ENCODE measurements at regions not wholly inside any gene's neighbourhood (a gene's known extent, or its start where the extent isn't known, plus 50 kb on each side); places are given as distances from the start of the nearest gene placed in this dataset.

GRCh38 chr15:59862191-59863155 is 141.6 kb upstream of the FOXB1 start:
- Histone ChIP-seq H2AFZ (ENCODE audit: low read depth, low read length) (no peak overlapping the region), H4K20me1 (ENCODE audit: insufficient read depth, low read length) (no peaks in the 10 kb centered on the region), H3K4me3 (ENCODE audit: insufficient read depth, low read depth, low read length) (no peak overlapping the region), H3K4me1 (ENCODE audit: insufficient read depth, low read length) (no peaks in the 10 kb centered on the region), H3K9me3 (ENCODE audit: insufficient read depth, low read depth, low read length) (no peaks in the 10 kb centered on the region), H3K79me2 (ENCODE audit: insufficient read depth, low read length) (no peaks in the 10 kb centered on the region), H3K4me2 (ENCODE audit: low read length) (no peak overlapping the region), H3K27me3 (ENCODE audit: insufficient read depth, low read length) (peaks cover 2% of the 10 kb centered on the region), H3K36me3 (ENCODE audit: insufficient read depth, low read length) (no peaks in the 10 kb centered on the region), H3K27ac (ENCODE audit: low read depth, low read length) (no peak overlapping the region), H3K9ac (ENCODE audit: low read length) (no peak overlapping the region)
- peaks cover 3% of the 10 kb centered on the region for H3K9me3 Mint-ChIP-seq (ENCODE audit: unreplicated experiment)
- no peak overlapping the region for H3K4me3 Mint-ChIP-seq (ENCODE audit: unreplicated experiment)
- H3K27ac Mint-ChIP-seq (ENCODE audit: unreplicated experiment) = no peak overlapping the region
- peaks cover 7% of the 10 kb centered on the region for H3K27me3 Mint-ChIP-seq (ENCODE audit: low read depth, unreplicated experiment)
- no peak for DNase-seq (ENCODE audit: low read depth)
- no peaks in the 10 kb centered on the region for H3K36me3 Mint-ChIP-seq (ENCODE audit: low read depth, unreplicated experiment)
- TF ChIP-seq EZH2 (IDR thresholded peaks at IDR 0.05; ENCODE audit: insufficient read depth, low read length) = no peak
- TF ChIP-seq, protein P1, sequence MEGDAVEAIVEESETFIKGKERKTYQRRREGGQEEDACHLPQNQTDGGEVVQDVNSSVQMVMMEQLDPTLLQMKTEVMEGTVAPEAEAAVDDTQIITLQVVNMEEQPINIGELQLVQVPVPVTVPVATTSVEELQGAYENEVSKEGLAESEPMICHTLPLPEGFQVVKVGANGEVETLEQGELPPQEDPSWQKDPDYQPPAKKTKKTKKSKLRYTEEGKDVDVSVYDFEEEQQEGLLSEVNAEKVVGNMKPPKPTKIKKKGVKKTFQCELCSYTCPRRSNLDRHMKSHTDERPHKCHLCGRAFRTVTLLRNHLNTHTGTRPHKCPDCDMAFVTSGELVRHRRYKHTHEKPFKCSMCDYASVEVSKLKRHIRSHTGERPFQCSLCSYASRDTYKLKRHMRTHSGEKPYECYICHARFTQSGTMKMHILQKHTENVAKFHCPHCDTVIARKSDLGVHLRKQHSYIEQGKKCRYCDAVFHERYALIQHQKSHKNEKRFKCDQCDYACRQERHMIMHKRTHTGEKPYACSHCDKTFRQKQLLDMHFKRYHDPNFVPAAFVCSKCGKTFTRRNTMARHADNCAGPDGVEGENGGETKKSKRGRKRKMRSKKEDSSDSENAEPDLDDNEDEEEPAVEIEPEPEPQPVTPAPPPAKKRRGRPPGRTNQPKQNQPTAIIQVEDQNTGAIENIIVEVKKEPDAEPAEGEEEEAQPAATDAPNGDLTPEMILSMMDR (IDR thresholded peaks at IDR 0.05; ENCODE audit: insufficient read depth, low read depth, low read length) = no peak
- no peak for FAIRE-seq
- no peaks in the 10 kb centered on the region for H3K4me1 Mint-ChIP-seq (ENCODE audit: low read depth, unreplicated experiment)

GRCh38 chr15:59847968-59848367 is 156.1 kb upstream of the FOXB1 start:
- Mint-ChIP-seq H3K9me3 (ENCODE audit: unreplicated experiment) (no peaks in the 10 kb centered on the region), H3K36me3 (ENCODE audit: low read depth, unreplicated experiment) (no peaks in the 10 kb centered on the region), H3K4me3 (ENCODE audit: unreplicated experiment) (no peak overlapping the region), H3K27ac (ENCODE audit: unreplicated experiment) (no peak overlapping the region), H3K27me3 (ENCODE audit: low read depth, unreplicated experiment) (peaks cover 27% of the 10 kb centered on the region), H3K4me1 (ENCODE audit: low read depth, unreplicated experiment) (no peaks in the 10 kb centered on the region)
- no peaks in the 10 kb centered on the region for H3K36me3 ChIP-seq (ENCODE audit: insufficient read depth, low read length)
- H3K27me3 ChIP-seq (ENCODE audit: insufficient read depth, low read length) = peaks cover 8% of the 10 kb centered on the region
- H3K9ac ChIP-seq (ENCODE audit: low read length) = no peak overlapping the region
- H3K27ac ChIP-seq (ENCODE audit: low read depth, low read length) = no peak overlapping the region
- H3K4me1 ChIP-seq (ENCODE audit: insufficient read depth, low read length) = no peaks in the 10 kb centered on the region
- no peak overlapping the region for H3K4me3 ChIP-seq (ENCODE audit: insufficient read depth, low read depth, low read length)
- DNase-seq (ENCODE audit: low read depth) = no peak
- H2AFZ ChIP-seq (ENCODE audit: low read depth, low read length) = no peak overlapping the region
- no peak for TF ChIP-seq EZH2 (IDR thresholded peaks at IDR 0.05; ENCODE audit: insufficient read depth, low read length)
- TF ChIP-seq, protein P1 (IDR thresholded peaks at IDR 0.05; ENCODE audit: insufficient read depth, low read depth, low read length) = no peak
- no peaks in the 10 kb centered on the region for H3K79me2 ChIP-seq (ENCODE audit: insufficient read depth, low read length)
- H3K4me2 ChIP-seq (ENCODE audit: low read length) = no peak overlapping the region
- no peaks in the 10 kb centered on the region for H3K9me3 ChIP-seq (ENCODE audit: insufficient read depth, low read depth, low read length)
- no peaks in the 10 kb centered on the region for H4K20me1 ChIP-seq (ENCODE audit: insufficient read depth, low read length)
- FAIRE-seq = no peak
